ENCODE measurements at regions not wholly inside any gene's neighbourhood (a gene's known extent, or its start where the extent isn't known, plus 50 kb on each side); places are given as distances from the start of the nearest gene placed in this dataset.

DNA sequence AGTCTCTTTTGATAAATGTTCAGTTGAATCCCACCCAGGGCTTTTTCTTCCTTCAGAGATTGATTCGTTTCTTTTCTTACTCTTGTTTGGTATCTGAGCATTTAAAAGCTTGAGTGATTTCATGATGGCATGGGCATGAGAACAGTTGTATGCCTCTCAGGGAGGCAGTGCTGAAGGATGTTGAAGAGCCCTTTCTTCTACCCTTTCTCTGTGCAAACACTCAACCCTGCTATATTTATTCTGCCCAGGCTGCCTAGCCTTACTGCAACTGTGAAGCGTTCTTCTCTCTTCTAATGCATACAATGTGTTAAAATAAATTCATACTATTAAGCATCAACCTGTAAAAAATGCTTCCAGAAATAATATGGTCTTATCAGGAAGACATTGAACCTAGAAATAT is 367.6 kb upstream of the LCORL start:
- H3K79me2 ChIP-seq (ENCODE audit: insufficient read depth, low read length), result no peaks in the 10 kb centered on the region
- H3K9me3 ChIP-seq (ENCODE audit: low read length), result peaks cover 9% of the 10 kb centered on the region
- no peaks in the 10 kb centered on the region for H3K36me3 ChIP-seq (replicated peaks in 1 of 2; ENCODE audit: control insufficient read depth in 1 of 2, insufficient read depth in 2 of 2, low read length in 2 of 2)
- no peak overlapping the region for H3K9ac ChIP-seq (ENCODE audit: insufficient read depth, low read depth, low read length)
- H3K27ac ChIP-seq (ENCODE audit: extremely low read length, insufficient read depth, low read length), result no peak overlapping the region
- ATAC-seq, result no peak
- TF ChIP-seq HDAC6 (IDR thresholded peaks at IDR 0.05; ENCODE audit: low read depth, low read length), result no peak
- H2AFZ ChIP-seq (ENCODE audit: low read length), result no peak overlapping the region
- POLR2A ChIA-PET, result no interaction called here
- H4K20me1 ChIP-seq (ENCODE audit: insufficient read depth, low read length), result no peaks in the 10 kb centered on the region
- no peaks in the 10 kb centered on the region for H3K27me3 ChIP-seq (ENCODE audit: control insufficient read depth in 1 of 2, insufficient read depth in 2 of 2, low read length in 2 of 2)
- FAIRE-seq, result no peak
- no peak overlapping the region for H3K4me3 ChIP-seq (replicated peaks in 1 of 3; ENCODE audit: insufficient read depth in 1 of 3, low read depth in 2 of 3, low read length in 3 of 3)
- WGBS (ENCODE audit: low lambda C conversion rate), result 3% methylated on average over 2 of the region's 2 CpGs
- intact Hi-C loops (cut with micrococcal nuclease; ENCODE audit: unreplicated experiment), result no loop called here
- in situ Hi-C loops (cut with HindIII; ENCODE audit: extremely low pct_ligation_motif_present, low pct_unique_long_range_greater_than_20kb), result no loop called here
- no peaks in the 10 kb centered on the region for H3K4me1 ChIP-seq (ENCODE audit: insufficient read depth, low read length)
- CTCF ChIA-PET (ENCODE audit: low intra/inter-chr PET ratio, low total read pairs), result no interaction called here
- no peak for DNase-seq (ENCODE audit: low spot score)
- no TSS peak for BruUV-seq (replicated peaks)
- H3K4me2 ChIP-seq (ENCODE audit: low read depth, low read length), result no peak overlapping the region

DNA sequence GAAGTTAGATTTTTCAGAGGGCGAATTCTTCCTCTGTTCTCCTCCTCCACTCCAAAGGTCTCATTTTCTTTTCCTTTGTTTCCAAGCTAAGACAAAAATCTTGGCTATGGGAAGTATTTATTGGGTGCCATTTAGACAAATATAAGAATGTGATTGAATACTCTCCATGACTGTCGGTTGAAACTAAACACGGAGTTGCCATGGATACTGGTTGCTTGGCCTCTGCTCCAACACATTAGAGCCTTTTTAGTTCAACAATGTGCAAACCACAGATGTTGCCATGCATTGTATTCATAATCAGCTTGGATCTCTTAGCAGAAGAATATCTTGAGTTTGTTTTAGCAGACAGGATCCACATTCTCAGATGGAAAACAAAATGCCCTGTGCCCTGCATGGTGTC is 366.5 kb upstream of the LCORL start:
- H4K20me1 ChIP-seq (ENCODE audit: insufficient read depth, low read length), result no peaks in the 10 kb centered on the region
- WGBS (ENCODE audit: low lambda C conversion rate), result 4% methylated on average over 3 of the region's 3 CpGs
- H3K4me2 ChIP-seq (ENCODE audit: low read depth, low read length), result no peak overlapping the region
- no peak overlapping the region for H3K4me3 ChIP-seq (replicated peaks in 1 of 3; ENCODE audit: insufficient read depth in 1 of 3, low read depth in 2 of 3, low read length in 3 of 3)
- POLR2A ChIA-PET, result no interaction called here
- H3K4me1 ChIP-seq (ENCODE audit: insufficient read depth, low read length), result no peaks in the 10 kb centered on the region
- no peak overlapping the region for H3K9ac ChIP-seq (ENCODE audit: insufficient read depth, low read depth, low read length)
- no peaks in the 10 kb centered on the region for H3K9me3 ChIP-seq (ENCODE audit: low read length)
- intact Hi-C loops (cut with micrococcal nuclease; ENCODE audit: unreplicated experiment) (no loop called here), in situ Hi-C loops (cut with HindIII; ENCODE audit: extremely low pct_ligation_motif_present, low pct_unique_long_range_greater_than_20kb) (no loop called here)
- TF ChIP-seq IRX3 (CRISPR knock-in tag; IDR thresholded peaks at IDR 0.05; ENCODE audit: borderline replicate concordance, low read depth), result no peak
- TF ChIP-seq ZNF33A (CRISPR knock-in tag; IDR thresholded peaks at IDR 0.05; ENCODE audit: borderline replicate concordance), result no peak
- TF ChIP-seq ZNF251 (CRISPR knock-in tag; IDR thresholded peaks at IDR 0.05), result no peak
- no peak for TF ChIP-seq SP2 (CRISPR knock-in tag; IDR thresholded peaks at IDR 0.05)
- no peak for TF ChIP-seq ZNF749 (CRISPR knock-in tag; IDR thresholded peaks at IDR 0.05; ENCODE audit: borderline replicate concordance)
- H3K27me3 ChIP-seq (ENCODE audit: control insufficient read depth in 1 of 2, insufficient read depth in 2 of 2, low read length in 2 of 2), result no peaks in the 10 kb centered on the region
- H3K36me3 ChIP-seq (replicated peaks in 1 of 2; ENCODE audit: control insufficient read depth in 1 of 2, insufficient read depth in 2 of 2, low read length in 2 of 2), result no peaks in the 10 kb centered on the region
- H3K27ac ChIP-seq (ENCODE audit: extremely low read length, insufficient read depth, low read length), result no peak overlapping the region
- H3K79me2 ChIP-seq (ENCODE audit: insufficient read depth, low read length), result no peaks in the 10 kb centered on the region
- no peak overlapping the region for H2AFZ ChIP-seq (ENCODE audit: low read length)
- DNase-seq (ENCODE audit: low spot score) (no peak), ATAC-seq (no peak), FAIRE-seq (no peak)
- BruUV-seq (replicated peaks), result no TSS peak
- CTCF ChIA-PET (ENCODE audit: low intra/inter-chr PET ratio, low total read pairs), result no interaction called here

Measured in HepG2 (cell line).